HFFc6 (cell line): ENCODE measurements at regions not wholly inside any gene's neighbourhood (a gene's known extent, or its start where the extent isn't known, plus 50 kb on each side); places are given as distances from the start of the nearest gene placed in this dataset.
"Not testable (repeated sequence)": the region's sequence is repeated elsewhere in the genome, so short reads cannot be mapped to it uniquely, and the experiment has no call there.

Source experiments
- DNase-seq: peaks from one replicate; pipeline ENCODE4 v3.0.0-alpha.2; 2018
- H3K27ac Mint-ChIP-seq: 2 replicates; pipeline ENCODE4 v1.8.0; 2020; ENCODE audit warnings: mild to moderate bottlenecking, mixed read lengths
- H3K27me3 Mint-ChIP-seq: 2 replicates; pipeline ENCODE4 v1.8.0; 2021; ENCODE audit warnings: mild to moderate bottlenecking, moderate library complexity, mixed read lengths; ENCODE audit not compliant: insufficient read depth
- H3K36me3 Mint-ChIP-seq: 2 replicates; pipeline ENCODE4 v1.8.0; 2021; ENCODE audit warnings: low read depth, mixed read lengths
- H3K4me1 Mint-ChIP-seq: 2 replicates; pipeline ENCODE4 v1.8.0; 2020; ENCODE audit warnings: low read depth, mixed read lengths
- H3K4me3 Mint-ChIP-seq: 2 replicates; pipeline ENCODE4 v1.8.0; 2020; ENCODE audit warnings: mild to moderate bottlenecking, moderate library complexity, mixed read lengths
- H3K9me3 Mint-ChIP-seq: 2 replicates; pipeline ENCODE4 v1.8.0; 2020; ENCODE audit warnings: mild to moderate bottlenecking, mixed read lengths
- TF ChIP-seq, protein P1 (sequence below): fragments of 200-600 bp; sonication (generic); IDR thresholded peaks from 2 replicates; pipeline ENCODE4 v1.5.0; 2021; ENCODE audit warnings: antibody characterized with exemption, mild to moderate bottlenecking

DNA sequence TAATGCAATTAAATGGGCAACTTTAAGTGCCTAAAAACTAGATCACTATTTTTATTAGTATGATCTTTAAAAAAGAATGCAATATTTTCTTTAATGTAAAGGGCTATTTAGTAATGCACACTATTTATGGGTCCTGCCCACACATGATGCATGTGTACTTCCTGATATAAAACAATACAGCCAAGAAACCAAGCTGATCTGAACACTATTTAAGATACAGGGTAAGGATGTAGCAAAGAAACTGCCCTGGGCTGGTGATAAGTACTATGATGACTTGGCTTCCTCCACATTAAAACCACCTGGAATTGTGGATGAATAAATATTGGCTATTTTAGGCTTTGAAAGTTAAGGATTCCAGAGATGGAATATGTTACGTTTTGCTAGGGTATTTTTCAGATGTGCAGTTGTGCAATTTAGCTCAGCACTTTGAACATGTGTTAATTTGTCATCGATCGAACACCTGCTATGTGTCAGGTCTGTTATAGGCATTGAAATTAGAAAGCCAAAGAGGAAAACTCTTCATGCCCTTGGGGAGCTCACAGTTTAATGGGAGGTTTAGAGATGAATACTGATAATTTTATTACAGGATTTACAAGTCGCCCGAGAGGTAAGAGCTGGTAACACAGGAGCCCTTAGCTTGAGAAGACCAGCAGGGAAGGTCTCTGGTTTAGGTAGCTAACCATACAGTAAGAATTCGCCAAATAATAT, 276.7 kb downstream of the PLK2 start:
- DNase-seq: no peak
- no peaks in the 10 kb centered on the region for H3K9me3 Mint-ChIP-seq
- H3K36me3 Mint-ChIP-seq: no peaks in the 10 kb centered on the region
- H3K27me3 Mint-ChIP-seq: no peaks in the 10 kb centered on the region
- TF ChIP-seq, protein P1, sequence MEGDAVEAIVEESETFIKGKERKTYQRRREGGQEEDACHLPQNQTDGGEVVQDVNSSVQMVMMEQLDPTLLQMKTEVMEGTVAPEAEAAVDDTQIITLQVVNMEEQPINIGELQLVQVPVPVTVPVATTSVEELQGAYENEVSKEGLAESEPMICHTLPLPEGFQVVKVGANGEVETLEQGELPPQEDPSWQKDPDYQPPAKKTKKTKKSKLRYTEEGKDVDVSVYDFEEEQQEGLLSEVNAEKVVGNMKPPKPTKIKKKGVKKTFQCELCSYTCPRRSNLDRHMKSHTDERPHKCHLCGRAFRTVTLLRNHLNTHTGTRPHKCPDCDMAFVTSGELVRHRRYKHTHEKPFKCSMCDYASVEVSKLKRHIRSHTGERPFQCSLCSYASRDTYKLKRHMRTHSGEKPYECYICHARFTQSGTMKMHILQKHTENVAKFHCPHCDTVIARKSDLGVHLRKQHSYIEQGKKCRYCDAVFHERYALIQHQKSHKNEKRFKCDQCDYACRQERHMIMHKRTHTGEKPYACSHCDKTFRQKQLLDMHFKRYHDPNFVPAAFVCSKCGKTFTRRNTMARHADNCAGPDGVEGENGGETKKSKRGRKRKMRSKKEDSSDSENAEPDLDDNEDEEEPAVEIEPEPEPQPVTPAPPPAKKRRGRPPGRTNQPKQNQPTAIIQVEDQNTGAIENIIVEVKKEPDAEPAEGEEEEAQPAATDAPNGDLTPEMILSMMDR: no peak
- peaks cover 71% of the 10 kb centered on the region for H3K4me1 Mint-ChIP-seq
- H3K4me3 Mint-ChIP-seq: no peak overlapping the region; the same call in 1 of the 2 replicates
- no peak overlapping the region; the same call in 1 of the 2 replicates for H3K27ac Mint-ChIP-seq

DNA sequence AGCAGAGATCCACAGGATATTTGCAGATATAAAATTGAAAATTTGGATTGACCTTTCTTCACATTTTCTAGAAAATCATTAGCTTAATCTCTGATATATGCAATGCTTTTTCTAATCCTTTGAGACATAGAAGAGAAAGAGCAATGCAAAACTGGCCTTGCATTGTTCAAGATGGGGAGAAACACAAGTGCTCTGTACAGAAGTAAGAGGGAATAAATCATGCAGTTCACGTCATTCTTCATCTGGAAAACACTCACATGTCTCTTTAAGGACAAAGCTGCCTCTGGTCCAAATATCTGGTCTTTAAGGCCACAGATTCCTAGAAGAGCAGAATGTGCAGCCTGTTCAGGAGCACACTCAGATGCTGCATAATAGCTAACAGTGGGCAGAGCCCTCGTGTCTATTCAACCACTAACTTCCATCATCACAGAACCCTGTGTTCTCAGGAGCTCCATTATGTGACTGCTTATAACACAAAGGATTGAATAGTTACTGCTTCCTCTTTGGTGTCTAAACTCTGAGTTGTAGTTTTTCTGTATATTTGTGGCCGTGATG, 277.5 kb downstream of the PLK2 start:
- no peaks in the 10 kb centered on the region for H3K27me3 Mint-ChIP-seq
- peak overlapping the region; percentile 34; the same call in 1 of the 2 replicates for H3K27ac Mint-ChIP-seq
- TF ChIP-seq, protein P1: no peak
- peak overlapping the region; percentile 19; the same call in 1 of the 2 replicates for H3K4me3 Mint-ChIP-seq
- H3K9me3 Mint-ChIP-seq: no peaks in the 10 kb centered on the region
- DNase-seq: no peak
- no peaks in the 10 kb centered on the region for H3K36me3 Mint-ChIP-seq
- H3K4me1 Mint-ChIP-seq: peaks cover 62% of the 10 kb centered on the region

DNA sequence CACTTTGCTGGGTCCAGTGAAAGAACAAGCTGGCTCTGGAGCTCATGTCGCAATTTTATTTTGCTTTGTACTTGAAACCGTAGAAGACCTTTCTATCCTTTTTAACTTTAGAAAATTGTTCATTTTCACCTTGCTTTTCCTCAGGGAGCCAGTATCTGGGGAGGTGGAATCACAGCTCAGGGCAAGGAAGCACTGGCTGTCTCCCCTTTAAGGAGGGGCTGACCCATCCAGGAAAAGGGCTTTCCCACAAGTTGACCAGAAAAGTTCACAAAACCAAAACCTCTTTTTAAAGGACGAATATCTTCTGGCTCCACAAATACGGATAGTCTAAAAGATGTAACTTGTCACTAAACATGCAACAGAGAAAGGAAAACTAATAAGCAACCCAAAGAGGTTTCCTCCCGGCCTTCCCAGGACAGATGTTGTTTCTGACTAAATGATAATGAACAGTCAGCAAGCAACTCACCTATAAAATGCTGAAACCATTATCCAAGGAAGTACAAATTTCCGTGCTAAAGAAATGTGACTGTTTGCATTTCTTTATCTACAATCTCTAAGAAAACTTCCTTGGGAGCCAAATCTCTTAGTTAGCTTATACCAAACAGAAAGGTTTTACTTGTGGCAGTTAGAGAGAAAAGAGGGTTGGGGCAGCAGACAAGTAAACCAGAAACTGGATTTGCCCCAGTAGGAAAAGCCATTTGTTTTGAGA, 278.2 kb downstream of the PLK2 start:
- H3K27ac Mint-ChIP-seq: peak overlapping the region; percentile 34
- TF ChIP-seq, protein P1: no peak
- H3K36me3 Mint-ChIP-seq: no peaks in the 10 kb centered on the region
- no peaks in the 10 kb centered on the region for H3K9me3 Mint-ChIP-seq
- peak overlapping the region; percentile 19; the same call in 1 of the 2 replicates for H3K4me3 Mint-ChIP-seq
- no peak for DNase-seq
- H3K4me1 Mint-ChIP-seq: peaks cover 56% of the 10 kb centered on the region
- no peaks in the 10 kb centered on the region for H3K27me3 Mint-ChIP-seq

DNA sequence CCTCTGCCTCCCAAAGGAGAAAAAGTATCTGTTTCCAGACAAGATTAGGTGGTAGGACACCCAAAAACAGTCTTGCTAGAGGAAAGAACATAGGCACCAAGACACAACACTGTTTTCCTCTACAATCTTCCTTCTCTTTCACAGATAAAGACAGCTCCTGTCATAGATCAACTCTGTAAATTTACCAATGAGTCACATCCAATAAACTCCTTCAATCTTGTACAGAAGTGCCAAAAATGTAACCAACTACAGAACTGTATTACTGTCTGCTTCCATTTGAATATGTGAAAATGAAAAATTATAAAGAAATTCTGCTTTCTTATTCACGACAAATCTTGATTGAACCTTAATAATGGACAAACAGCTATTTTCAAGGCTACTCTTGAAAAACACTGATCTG, 286.9 kb downstream of the PLK2 start:
- no peak overlapping the region for H3K27ac Mint-ChIP-seq

DNA sequence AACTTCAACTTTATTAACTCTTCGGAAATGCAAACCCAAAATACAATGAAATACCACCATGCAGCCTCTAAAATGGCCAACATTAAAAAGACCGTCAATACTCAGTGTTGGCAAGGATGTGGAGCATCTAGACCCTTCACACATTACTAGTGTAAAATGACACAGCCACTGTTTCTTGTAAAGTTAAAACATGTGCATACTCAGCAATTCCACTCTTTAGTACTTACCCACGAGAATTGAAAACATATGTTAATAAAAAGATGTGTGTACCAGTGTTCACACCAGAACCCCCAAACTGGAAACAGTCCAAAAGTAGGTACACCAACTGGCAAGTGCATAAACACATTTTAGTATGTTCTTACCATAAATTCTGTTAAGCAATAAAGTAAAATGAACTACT, 294.7 kb downstream of the PLK2 start:
- H3K9me3 Mint-ChIP-seq: no peaks in the 10 kb centered on the region

More for the DNA sequence above, 286.9 kb downstream of the PLK2 start:
- DNase-seq: no peak
- TF ChIP-seq, protein P1: no peak
- Mint-ChIP-seq H3K36me3 (no peaks in the 10 kb centered on the region), H3K27me3 (no peaks in the 10 kb centered on the region), H3K9me3 (no peaks in the 10 kb centered on the region), H3K4me3 (no peak overlapping the region), H3K4me1 (no peaks in the 10 kb centered on the region)

GRCh38 chr5:58161889-58162288, 298.0 kb downstream of the PLK2 start:
- not testable (repeated sequence) for H3K36me3 Mint-ChIP-seq, H3K27me3 Mint-ChIP-seq, DNase-seq, H3K4me3 Mint-ChIP-seq, H3K9me3 Mint-ChIP-seq, H3K27ac Mint-ChIP-seq
- peaks cover 11% of the 10 kb centered on the region for H3K4me1 Mint-ChIP-seq

More for the DNA sequence above, 294.7 kb downstream of the PLK2 start:
- no peak overlapping the region for H3K4me3 Mint-ChIP-seq
- H3K36me3 Mint-ChIP-seq: no peaks in the 10 kb centered on the region
- H3K27ac Mint-ChIP-seq: no peak overlapping the region
- H3K27me3 Mint-ChIP-seq: no peaks in the 10 kb centered on the region; the same call in 1 of the 2 replicates
- DNase-seq: no peak
- no peaks in the 10 kb centered on the region for H3K4me1 Mint-ChIP-seq
- TF ChIP-seq, protein P1: no peak
